ENCODE measurements at regions not wholly inside any gene's neighbourhood (a gene's known extent, or its start where the extent isn't known, plus 50 kb on each side); places are given as distances from the start of the nearest gene placed in this dataset.

DNA sequence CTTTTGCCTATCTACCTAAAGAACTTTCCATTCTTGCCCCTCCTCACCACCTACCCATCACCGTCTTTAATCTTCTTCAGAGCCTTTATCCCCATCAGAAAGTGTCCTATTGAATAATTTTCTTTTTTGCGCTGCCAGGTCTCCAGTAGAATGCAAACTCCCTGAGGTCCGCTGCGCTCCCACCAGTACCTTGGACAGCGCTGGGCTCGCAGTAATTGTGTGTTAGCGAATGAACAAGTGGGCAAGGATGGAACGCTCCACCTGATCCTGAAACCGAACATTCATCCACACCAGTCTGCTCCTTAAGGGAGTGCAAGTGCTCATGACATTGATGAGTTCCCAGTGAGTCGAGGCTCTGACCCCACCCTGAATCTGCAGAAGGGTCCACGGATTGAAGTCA is 391.2 kb downstream of the CDH26 start (continued):
- TF ChIP-seq, protein P1, sequence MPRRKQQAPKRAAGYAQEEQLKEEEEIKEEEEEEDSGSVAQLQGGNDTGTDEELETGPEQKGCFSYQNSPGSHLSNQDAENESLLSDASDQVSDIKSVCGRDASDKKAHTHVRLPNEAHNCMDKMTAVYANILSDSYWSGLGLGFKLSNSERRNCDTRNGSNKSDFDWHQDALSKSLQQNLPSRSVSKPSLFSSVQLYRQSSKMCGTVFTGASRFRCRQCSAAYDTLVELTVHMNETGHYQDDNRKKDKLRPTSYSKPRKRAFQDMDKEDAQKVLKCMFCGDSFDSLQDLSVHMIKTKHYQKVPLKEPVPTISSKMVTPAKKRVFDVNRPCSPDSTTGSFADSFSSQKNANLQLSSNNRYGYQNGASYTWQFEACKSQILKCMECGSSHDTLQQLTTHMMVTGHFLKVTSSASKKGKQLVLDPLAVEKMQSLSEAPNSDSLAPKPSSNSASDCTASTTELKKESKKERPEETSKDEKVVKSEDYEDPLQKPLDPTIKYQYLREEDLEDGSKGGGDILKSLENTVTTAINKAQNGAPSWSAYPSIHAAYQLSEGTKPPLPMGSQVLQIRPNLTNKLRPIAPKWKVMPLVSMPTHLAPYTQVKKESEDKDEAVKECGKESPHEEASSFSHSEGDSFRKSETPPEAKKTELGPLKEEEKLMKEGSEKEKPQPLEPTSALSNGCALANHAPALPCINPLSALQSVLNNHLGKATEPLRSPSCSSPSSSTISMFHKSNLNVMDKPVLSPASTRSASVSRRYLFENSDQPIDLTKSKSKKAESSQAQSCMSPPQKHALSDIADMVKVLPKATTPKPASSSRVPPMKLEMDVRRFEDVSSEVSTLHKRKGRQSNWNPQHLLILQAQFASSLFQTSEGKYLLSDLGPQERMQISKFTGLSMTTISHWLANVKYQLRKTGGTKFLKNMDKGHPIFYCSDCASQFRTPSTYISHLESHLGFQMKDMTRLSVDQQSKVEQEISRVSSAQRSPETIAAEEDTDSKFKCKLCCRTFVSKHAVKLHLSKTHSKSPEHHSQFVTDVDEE (CRISPR knock-in tag; IDR thresholded peaks at IDR 0.05), result no peak
- no peak for TF ChIP-seq CSDC2 (CRISPR knock-in tag; IDR thresholded peaks at IDR 0.05)
- TF ChIP-seq ZNF70 (CRISPR knock-in tag; IDR thresholded peaks at IDR 0.05), result no peak
- TF ChIP-seq ZC3H10 (CRISPR knock-in tag; IDR thresholded peaks at IDR 0.05), result no peak
- no peak for TF ChIP-seq ISL1 (CRISPR knock-in tag; IDR thresholded peaks at IDR 0.05)
- TF ChIP-seq TCF4 (CRISPR knock-in tag; IDR thresholded peaks at IDR 0.05; ENCODE audit: borderline replicate concordance), result no peak
- no peak for TF ChIP-seq ARNTL (CRISPR knock-in tag; IDR thresholded peaks at IDR 0.05; ENCODE audit: borderline replicate concordance, low read depth)
- no peak for TF ChIP-seq PPARA (CRISPR knock-in tag; IDR thresholded peaks at IDR 0.05; ENCODE audit: borderline replicate concordance)

GRCh38 chr20:60352017-60352416 is 393.8 kb downstream of the CDH26 start:
- TF ChIP-seq ESRRG (CRISPR knock-in tag; IDR thresholded peaks at IDR 0.05) (no peak), RARB (CRISPR knock-in tag; IDR thresholded peaks at IDR 0.05) (no peak), ZNF8 (CRISPR knock-in tag; IDR thresholded peaks at IDR 0.05) (no peak), ZFP3 (CRISPR knock-in tag; IDR thresholded peaks at IDR 0.05) (no peak), CSDC2 (CRISPR knock-in tag; IDR thresholded peaks at IDR 0.05) (no peak), ZNF70 (CRISPR knock-in tag; IDR thresholded peaks at IDR 0.05) (no peak), ZFP30 (CRISPR knock-in tag; IDR thresholded peaks at IDR 0.05) (no peak), TOX (CRISPR knock-in tag; IDR thresholded peaks at IDR 0.05; ENCODE audit: borderline replicate concordance) (no peak), ISL1 (CRISPR knock-in tag; IDR thresholded peaks at IDR 0.05) (no peak), ARNTL (CRISPR knock-in tag; IDR thresholded peaks at IDR 0.05; ENCODE audit: borderline replicate concordance, low read depth) (no peak)
- no peak for ATAC-seq

- ATAC-seq, result no peak
- TF ChIP-seq ZNF70 (CRISPR knock-in tag; IDR thresholded peaks at IDR 0.05) (no peak), GLIS3 (CRISPR knock-in tag; IDR thresholded peaks at IDR 0.05) (no peak), PPARA (CRISPR knock-in tag; IDR thresholded peaks at IDR 0.05; ENCODE audit: borderline replicate concordance) (no peak), ZNF8 (CRISPR knock-in tag; IDR thresholded peaks at IDR 0.05) (no peak)
Measured at GRCh38 chr20:60352596-60352995, 394.4 kb downstream of the CDH26 start.

GRCh38 chr20:60354024-60354580 is 395.9 kb downstream of the CDH26 start:
- TF ChIP-seq CSDC2 (CRISPR knock-in tag; IDR thresholded peaks at IDR 0.05), result no peak
- no peak for TF ChIP-seq POU6F1 (CRISPR knock-in tag; IDR thresholded peaks at IDR 0.05; ENCODE audit: borderline replicate concordance, low read depth)
- no peak for TF ChIP-seq ESRRG (CRISPR knock-in tag; IDR thresholded peaks at IDR 0.05)
- TF ChIP-seq ARNTL (CRISPR knock-in tag; IDR thresholded peaks at IDR 0.05; ENCODE audit: borderline replicate concordance, low read depth), result no peak
- TF ChIP-seq ZNF70 (CRISPR knock-in tag; IDR thresholded peaks at IDR 0.05), result no peak
- no peak for TF ChIP-seq PPARA (CRISPR knock-in tag; IDR thresholded peaks at IDR 0.05; ENCODE audit: borderline replicate concordance)
- TF ChIP-seq TOX (CRISPR knock-in tag; IDR thresholded peaks at IDR 0.05; ENCODE audit: borderline replicate concordance), result no peak
- no peak for TF ChIP-seq GLIS3 (CRISPR knock-in tag; IDR thresholded peaks at IDR 0.05)
- TF ChIP-seq, protein P1 (CRISPR knock-in tag; IDR thresholded peaks at IDR 0.05), result no peak
- TF ChIP-seq ZNF8 (CRISPR knock-in tag; IDR thresholded peaks at IDR 0.05), result no peak
- TF ChIP-seq BACH2 (CRISPR knock-in tag; IDR thresholded peaks at IDR 0.05; ENCODE audit: borderline replicate concordance), result no peak
- TF ChIP-seq, protein P2, sequence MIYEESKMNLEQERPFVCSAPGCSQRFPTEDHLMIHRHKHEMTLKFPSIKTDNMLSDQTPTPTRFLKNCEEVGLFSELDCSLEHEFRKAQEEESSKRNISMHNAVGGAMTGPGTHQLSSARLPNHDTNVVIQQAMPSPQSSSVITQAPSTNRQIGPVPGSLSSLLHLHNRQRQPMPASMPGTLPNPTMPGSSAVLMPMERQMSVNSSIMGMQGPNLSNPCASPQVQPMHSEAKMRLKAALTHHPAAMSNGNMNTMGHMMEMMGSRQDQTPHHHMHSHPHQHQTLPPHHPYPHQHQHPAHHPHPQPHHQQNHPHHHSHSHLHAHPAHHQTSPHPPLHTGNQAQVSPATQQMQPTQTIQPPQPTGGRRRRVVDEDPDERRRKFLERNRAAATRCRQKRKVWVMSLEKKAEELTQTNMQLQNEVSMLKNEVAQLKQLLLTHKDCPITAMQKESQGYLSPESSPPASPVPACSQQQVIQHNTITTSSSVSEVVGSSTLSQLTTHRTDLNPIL (CRISPR knock-in tag; IDR thresholded peaks at IDR 0.05; ENCODE audit: low read depth), result no peak
- TF ChIP-seq ISL1 (CRISPR knock-in tag; IDR thresholded peaks at IDR 0.05), result no peak
- no peak for TF ChIP-seq ZFP30 (CRISPR knock-in tag; IDR thresholded peaks at IDR 0.05)
- no peak for ATAC-seq
